Vagina (tissue), 2 donors: ENCODE measurements at regions not wholly inside any gene's neighbourhood (a gene's known extent, or its start where the extent isn't known, plus 50 kb on each side); places are given as distances from the start of the nearest gene placed in this dataset.

Experiments used
- POLR2A ChIP-seq, 2 donors: fragments of 450-650 bp; IDR thresholded peaks; one replicate each; pipeline ENCODE4 v1.6.1; 2017; ENCODE audit warnings: antibody characterized with exemption in 2 of 2, mild to moderate bottlenecking in 2 of 2, moderate library complexity in 2 of 2
- TF ChIP-seq, protein P1 (sequence below), 3 experiments: fragments of 450-650 bp in 2 of 3; fragments of 200-600 bp in 1 of 3; sonication (generic) in 1 of 3; IDR thresholded peaks; one replicate each; pipeline ENCODE4 v1.5.1; 2017 to 2019; ENCODE audit warnings: antibody characterized with exemption in 3 of 3, mild to moderate bottlenecking in 2 of 3, moderate library complexity in 2 of 3

DNA sequence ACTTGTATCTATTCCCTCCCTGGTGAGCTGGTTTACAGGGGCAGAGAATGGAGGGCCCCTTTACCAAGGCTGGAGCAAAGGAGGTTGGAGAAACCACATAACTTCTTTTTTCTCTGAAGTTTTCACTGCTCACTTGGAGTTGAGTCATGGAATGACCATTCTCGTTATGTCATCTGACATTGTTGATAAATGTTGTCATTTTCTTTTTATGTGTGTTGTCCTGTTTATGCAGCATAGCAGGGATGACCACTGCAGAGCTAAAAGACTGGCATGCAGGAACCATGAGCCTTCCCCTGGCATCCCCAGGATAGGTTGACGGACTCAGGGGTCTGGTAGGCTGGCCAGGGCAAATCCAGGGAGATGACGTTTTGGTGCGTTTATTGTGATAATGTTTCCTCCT, 256.8 kb upstream of the DDHD1 start:
- TF ChIP-seq, protein P1, sequence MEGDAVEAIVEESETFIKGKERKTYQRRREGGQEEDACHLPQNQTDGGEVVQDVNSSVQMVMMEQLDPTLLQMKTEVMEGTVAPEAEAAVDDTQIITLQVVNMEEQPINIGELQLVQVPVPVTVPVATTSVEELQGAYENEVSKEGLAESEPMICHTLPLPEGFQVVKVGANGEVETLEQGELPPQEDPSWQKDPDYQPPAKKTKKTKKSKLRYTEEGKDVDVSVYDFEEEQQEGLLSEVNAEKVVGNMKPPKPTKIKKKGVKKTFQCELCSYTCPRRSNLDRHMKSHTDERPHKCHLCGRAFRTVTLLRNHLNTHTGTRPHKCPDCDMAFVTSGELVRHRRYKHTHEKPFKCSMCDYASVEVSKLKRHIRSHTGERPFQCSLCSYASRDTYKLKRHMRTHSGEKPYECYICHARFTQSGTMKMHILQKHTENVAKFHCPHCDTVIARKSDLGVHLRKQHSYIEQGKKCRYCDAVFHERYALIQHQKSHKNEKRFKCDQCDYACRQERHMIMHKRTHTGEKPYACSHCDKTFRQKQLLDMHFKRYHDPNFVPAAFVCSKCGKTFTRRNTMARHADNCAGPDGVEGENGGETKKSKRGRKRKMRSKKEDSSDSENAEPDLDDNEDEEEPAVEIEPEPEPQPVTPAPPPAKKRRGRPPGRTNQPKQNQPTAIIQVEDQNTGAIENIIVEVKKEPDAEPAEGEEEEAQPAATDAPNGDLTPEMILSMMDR (IDR thresholded peaks at IDR 0.05) = no peak
- no peak for TF ChIP-seq POLR2A (IDR thresholded peaks at IDR 0.05)
